Sciatic nerve (tissue), 2 donors: ENCODE measurements at regions not wholly inside any gene's neighbourhood (a gene's known extent, or its start where the extent isn't known, plus 50 kb on each side); places are given as distances from the start of the nearest gene placed in this dataset.
A peak's percentile ranks its signal among the peaks of the same experiment; 100 is the strongest.
"Not testable (repeated sequence)": the region's sequence is repeated elsewhere in the genome, so short reads cannot be mapped to it uniquely, and the experiment has no call there.

ENCODE experiments used
- ATAC-seq: fragments of 200-7000 bp; cut with Tn5 transposase; one replicate; pipeline ENCODE4 v1.9.1; 2020; ENCODE audit warnings: mild to moderate bottlenecking, moderate library complexity
- DNase-seq: peaks from one replicate; pipeline ENCODE4 v3.0.0-alpha.2; 2020; ENCODE audit warnings: low spot score
- intact Hi-C: fragments of 100-400 bp; cut with DNase I; formaldehyde crosslinking; loops from one replicate; pipeline ENCODE4 v1.14.2; 2022
- donor health status: DM: no; HTN: no; CAD: no.
- donor health status: DM: no; HTN: no; CAD: no.

DNA sequence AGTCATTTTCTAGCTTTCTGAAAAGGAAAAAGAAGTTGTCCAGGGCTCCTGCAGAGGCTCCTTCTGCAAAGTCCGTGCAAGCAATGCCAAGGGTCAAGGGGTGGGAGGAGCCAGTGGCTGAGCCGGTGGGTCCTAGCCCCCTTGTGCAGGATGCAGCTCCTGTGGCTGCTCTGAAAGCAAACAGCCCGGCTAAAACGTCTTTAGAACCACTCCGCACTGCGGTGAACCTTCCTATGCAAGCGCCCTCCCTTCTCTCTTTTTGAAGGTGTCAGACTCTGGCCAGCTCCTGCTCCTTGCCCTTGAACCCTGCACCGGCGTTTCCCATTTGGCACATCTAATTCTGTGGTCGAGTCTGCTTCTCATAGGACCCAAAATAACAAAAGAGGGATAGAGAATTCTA is 183.1 kb downstream of the UACA start:
- DNase-seq (peak; percentile 45), ATAC-seq (no peak)
- intact Hi-C loops = no loop called here

DNA sequence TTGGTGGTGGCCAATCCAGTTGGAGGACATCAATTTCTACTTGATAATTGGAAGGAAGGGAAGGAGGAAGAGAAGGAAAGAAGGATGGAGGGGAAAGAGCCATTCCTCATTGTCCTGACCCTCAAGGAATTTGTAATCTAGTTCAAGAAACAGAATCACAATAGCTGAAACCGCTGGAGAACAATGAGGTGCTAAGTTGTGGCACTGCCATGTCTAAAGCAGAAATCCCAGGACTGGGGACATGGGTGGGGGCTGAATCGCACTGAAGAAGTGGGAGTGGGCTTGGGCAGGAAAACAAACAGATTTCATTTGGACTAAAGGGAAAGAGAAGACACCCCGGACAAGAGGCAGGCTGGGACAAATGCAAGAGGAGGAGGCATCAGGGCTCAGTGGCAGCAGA is 183.6 kb downstream of the UACA start:
- ATAC-seq = no peak
- DNase-seq = no peak
- intact Hi-C loops = no loop called here

GRCh38 chr15:70578196-70578595 is 185.2 kb downstream of the UACA start:
- DNase-seq (peak; percentile 49), ATAC-seq (no peak)
- intact Hi-C loops = no loop called here

DNA sequence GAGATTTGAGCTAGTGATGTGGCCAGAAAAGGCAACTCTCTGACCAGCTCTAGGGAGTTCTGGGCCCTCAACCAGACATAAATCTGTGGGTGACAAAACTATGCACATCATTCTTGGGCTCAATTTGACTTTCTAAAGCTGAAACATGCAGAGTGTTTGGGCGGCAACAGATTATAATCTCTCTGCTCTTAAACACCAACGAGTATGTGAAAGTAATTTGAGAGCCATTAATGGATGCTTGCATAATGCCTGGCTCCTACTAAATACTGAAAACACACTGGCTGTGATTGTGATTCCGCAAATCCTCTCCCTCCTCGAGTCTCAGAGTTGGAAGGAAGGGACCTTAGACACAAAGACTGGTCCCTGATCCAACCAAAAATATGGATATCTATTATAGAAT is 186.7 kb downstream of the UACA start:
- ATAC-seq = peak; percentile 28
- no peak for DNase-seq
- intact Hi-C loops = no loop called here

- intact Hi-C loops = no loop called here
- DNase-seq (no peak), ATAC-seq (no peak)
These were observed 187.1 kb downstream of the UACA start for GRCh38 chr15:70576276-70576675.

DNA sequence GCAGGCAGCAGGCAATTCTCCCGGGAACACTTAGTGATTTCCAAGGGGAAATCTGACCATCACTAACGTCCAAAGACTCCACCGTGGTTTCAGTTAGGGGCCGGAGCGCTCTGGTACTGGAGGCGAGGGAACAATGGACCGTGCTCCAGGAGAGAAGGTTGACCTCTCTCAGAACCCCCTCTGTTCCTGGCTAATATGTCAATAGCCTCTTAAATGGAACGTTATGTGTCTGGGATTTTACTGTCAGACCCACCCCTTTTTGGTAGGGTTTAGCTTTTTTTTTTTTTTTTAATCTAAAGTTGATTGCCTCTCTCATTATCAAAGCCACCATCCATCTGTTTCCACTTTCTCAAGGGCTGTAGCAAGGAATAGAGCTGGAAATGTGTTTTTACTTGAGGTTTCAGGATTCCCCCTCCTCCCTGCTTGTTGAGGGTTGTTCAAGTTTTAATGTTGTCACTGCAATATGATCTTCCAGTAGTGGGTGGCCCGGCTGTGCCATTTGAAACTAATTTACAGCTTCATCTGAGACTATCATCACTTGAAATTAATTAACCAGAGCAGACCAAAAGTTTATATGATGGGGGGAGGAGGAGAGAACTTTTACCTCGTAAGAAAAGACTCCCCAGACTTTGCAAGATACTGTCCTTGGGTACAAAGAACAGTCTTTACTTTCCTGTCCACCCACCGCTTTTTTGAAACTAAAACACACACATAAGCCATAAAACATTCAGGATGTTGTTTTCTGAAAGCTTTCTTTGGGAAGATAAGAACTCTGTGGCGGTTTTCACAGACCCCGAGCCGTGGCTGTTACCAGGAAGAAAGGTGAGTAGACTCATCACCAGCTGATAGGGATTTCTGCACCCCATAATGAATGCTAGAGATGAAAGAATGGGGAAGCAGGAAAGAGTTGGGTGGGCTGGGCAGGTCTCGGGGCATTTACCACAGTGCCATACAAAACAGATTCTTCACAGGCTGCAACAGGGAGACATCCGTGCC is 187.8 kb downstream of the UACA start:
- DNase-seq (no peak), ATAC-seq (peak; percentile 76)
- intact Hi-C loops = no loop called here

DNA sequence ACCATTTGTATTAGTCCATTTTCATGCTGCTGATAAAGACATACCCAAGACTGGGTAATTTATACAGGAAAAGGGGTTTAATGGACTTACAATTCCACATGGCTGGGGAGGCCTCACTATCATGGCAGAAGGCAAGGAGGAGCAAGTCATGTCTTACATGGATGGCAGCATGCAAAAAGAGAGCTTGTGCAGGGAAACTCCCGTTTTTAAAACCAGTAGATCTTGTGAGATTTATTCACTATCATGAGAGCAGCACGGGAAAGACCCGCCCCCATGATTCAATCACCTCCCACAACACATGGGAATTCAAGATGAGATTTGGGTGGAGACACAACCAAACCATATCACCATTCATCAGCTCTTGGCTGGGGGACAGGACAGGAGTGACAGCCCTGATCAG is 189.0 kb downstream of the UACA start:
- DNase-seq, intact Hi-C loops: not testable (repeated sequence)
- ATAC-seq = peak; percentile 16

GRCh38 chr15:70573121-70573850 is 190.1 kb downstream of the UACA start:
- ATAC-seq (no peak), DNase-seq (peak; percentile 42)
- intact Hi-C loops = no loop called here

DNA sequence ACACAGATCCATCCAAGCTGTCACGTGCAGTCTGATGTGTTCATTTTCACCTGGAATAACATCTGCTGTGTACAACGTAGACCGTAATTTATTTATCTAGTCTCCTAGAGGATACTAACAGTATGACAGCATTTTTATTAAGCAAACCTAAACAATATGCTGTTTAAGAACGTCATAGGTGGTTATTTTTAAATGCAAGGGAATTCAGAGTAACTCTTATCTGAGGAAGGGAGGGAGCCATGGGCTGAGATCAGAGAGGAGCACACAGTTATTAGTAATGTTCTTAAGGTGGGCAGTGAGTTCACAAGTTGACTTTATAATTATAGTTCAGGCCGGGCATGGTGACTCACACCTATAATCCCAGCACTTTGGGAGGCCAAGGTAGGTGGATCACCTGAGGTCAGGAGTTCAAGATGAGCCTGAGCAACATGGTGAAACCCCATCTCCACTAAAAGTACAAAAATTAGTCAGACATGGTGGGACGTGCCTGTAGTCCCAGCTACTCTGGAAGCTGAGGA is 193.6 kb downstream of the UACA start:
- DNase-seq (peak; percentile 27), ATAC-seq (no peak)
- intact Hi-C loops = no loop called here

- intact Hi-C loops = no loop called here
- DNase-seq (peak; percentile 64), ATAC-seq (peak; percentile 86)
These were observed 194.2 kb downstream of the UACA start for GRCh38 chr15:70569091-70569713.

DNA sequence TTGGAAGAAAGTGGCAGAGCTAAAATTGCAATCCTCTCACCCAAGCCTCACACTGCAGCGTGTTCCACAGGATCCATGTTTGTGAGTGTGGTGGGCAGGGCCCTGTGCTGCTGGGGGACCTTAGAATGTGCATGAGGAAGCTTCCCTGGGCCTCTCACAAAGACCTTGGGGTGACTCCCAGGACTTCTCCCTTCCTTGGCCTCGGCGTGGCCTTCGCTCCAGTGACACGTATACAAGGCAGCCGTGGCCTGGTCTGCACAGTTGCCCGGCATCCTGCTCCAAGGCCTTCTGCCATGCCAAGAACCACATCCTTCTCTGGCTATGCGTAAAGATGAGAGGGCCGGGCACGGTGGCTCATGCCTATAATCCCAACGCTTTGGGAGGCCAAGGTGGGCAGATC is 196.4 kb downstream of the UACA start:
- intact Hi-C loops = no loop called here
- peak; percentile 27 for DNase-seq

DNA sequence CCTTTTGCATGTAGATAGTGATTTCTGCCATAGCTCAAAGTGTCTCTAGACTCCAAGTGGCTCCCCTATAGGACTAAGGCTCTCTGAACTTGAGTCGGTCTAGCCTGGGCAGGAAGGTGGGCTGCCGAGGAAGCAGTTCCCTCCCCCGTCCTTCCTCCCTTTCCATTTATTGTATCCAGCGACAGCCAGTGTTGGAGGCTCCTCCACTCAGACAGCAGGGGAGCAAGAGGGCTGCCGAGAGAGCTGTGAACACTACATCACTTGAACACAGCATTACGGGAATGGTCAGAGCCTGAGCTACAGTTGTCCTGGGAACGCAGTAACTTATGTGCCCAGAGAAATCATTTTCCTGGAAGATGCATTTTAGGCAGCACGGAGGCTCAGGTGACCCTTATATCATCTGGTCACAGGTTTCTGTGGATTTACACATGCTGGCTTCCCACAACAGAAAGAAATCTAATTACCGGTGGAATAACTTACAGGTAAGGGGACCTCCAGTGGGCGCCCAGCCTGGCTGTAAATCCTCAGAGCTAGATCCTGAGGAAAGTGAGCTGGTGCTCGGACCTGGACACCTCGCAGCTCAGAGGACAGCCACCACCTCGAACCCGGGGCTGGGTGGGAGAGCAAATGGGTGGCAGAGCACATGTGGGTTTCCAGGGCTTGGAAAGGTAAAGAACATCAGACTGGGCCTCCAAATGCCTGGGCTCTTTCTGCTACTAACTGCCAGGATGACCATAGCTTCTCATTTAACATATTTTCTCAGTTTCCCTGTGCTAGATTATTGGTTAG is 197.1 kb downstream of the UACA start:
- intact Hi-C loops = no loop called here
- ATAC-seq (no peak), DNase-seq (peak; percentile 36)

More for the DNA sequence above, 196.4 kb downstream of the UACA start:
- ATAC-seq = no peak

GRCh38 chr15:70563561-70564095 is 199.7 kb downstream of the UACA start:
- intact Hi-C loops = no loop called here
- no peak for ATAC-seq

DNA sequence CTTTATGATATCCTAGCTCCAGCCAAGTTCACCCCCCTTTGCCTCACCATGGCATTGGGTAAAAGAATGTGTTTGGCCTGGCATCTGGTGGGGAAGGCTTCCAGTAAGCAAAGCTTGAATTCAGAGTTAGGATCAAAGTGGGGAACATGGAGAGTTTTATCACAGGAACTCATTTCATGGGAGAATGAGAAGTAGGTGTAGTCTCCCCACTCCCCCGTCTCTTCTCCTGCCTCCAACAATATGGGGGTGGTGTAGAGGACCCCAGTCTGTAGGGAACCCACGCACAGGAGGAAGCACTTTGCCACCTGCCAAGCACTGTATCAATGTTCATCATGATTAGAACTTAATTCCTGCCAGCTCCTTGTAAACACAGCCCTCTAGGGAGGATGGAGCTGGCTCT is 200.5 kb downstream of the UACA start:
- peak; percentile 36 for DNase-seq
- intact Hi-C loops = no loop called here
- no peak for ATAC-seq

More at GRCh38 chr15:70563561-70564095, 199.7 kb downstream of the UACA start:
- peak; percentile 36 for DNase-seq

- ATAC-seq (no peak), DNase-seq (peak; percentile 15)
- intact Hi-C loops = no loop called here
These were observed 201.5 kb downstream of the UACA start for GRCh38 chr15:70561885-70562284.

- intact Hi-C loops = no loop called here
- peak; percentile 23 for DNase-seq
These were observed 202.6 kb downstream of the UACA start for GRCh38 chr15:70560617-70561328.

DNA sequence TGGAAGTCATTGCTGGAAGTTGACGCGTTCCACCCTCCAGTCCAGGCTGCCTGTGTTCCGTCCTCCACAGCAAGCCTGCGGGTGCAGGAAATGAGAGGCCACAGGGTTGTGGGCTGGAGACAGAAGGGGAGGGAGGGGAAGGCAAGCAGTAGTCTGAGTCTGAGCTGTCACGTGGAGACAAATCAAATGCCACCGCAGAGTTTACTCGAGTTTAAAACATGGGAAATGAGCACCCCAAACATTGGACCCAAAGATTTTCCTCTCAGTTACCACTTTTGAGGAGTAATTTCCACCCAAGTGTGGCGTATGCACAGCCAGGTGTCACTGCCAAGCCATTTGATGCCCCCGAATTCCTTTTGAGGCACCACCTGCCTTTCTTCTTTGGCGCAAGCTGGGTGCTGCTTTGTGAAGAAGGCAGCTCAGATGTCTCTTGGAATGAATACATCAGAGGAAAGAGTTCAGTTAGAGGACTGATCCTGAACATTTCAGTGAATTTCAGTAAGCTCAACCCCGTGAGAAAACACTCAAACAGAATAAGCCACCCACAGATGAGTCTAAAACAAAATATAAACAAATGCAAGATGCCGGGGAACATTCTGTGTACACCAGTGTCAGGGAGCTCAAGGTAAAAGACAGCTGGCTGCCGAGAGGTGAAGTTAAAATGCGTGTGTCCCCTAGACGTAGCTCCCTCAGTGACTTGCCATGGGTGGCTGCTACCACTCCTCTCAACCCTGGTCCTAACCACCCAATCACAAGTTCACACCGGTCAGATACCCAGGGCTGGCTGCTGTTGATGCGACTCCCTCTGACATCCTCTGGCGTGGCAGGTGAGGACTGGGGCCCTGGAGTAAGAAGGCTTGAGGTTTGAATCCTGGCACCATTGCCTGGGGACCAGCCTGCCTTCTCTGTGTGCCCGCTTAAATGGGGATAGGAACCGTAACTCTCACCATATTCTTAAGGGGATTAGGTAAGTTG is 203.8 kb downstream of the UACA start:
- DNase-seq (peak; percentile 66), ATAC-seq (peak; percentile 77)
- intact Hi-C loops = no loop called here

More at GRCh38 chr15:70560617-70561328, 202.6 kb downstream of the UACA start:
- no peak for ATAC-seq
